HEK293T (cell line): ENCODE measurements at regions not wholly inside any gene's neighbourhood (a gene's known extent, or its start where the extent isn't known, plus 50 kb on each side); places are given as distances from the start of the nearest gene placed in this dataset.

Experiments
- FOXK2 ChIP-seq: fragments of 450-650 bp; IDR thresholded peaks from 2 replicates; pipeline ENCODE4 v1.6.1; 2016; ENCODE audit warnings: mild to moderate bottlenecking
- HDGF ChIP-seq: fragments of 450-650 bp; IDR thresholded peaks from 2 replicates; pipeline ENCODE4 v1.6.1; 2017; ENCODE audit warnings: antibody characterized with exemption, borderline replicate concordance
- L3MBTL2 ChIP-seq: fragments of 450-650 bp; conservative IDR thresholded peaks from 2 replicates; pipeline ENCODE4 v1.6.1; 2016; ENCODE audit warnings: mild to moderate bottlenecking
- SP1 ChIP-seq: fragments of 450-650 bp; IDR thresholded peaks from 2 replicates; pipeline ENCODE4 v1.6.1; 2017
- TARDBP ChIP-seq: fragments of 450-650 bp; IDR thresholded peaks from 2 replicates; pipeline ENCODE4 v1.6.1; 2016

DNA sequence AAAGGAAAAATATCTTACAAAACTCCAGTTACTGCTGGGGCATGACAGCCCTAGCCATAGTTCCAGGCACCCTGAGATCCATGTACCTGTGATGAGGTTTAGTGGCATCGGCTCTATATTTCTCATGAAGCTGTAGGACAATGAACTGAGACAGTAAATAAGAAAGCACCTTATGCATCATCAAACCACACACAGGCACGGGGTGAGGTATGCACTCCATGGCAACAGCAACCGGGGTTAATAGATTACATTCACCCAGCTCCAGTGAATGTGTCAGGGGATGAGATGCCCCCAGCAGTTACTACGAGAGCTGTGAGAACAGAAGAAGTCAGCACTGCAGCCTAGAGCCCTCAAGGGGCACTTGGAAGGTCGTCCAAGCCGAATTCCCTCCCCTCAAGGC is 162.0 kb upstream of the S1PR3 start:
- TF ChIP-seq FOXK2, result no peak
- no peak for TF ChIP-seq TARDBP
- TF ChIP-seq HDGF, result no peak
- TF ChIP-seq SP1, result no peak
- no peak for TF ChIP-seq L3MBTL2
